Endothelial cell of umbilical vein (primary cell): ENCODE measurements at regions not wholly inside any gene's neighbourhood (a gene's known extent, or its start where the extent isn't known, plus 50 kb on each side); places are given as distances from the start of the nearest gene placed in this dataset.

Experiments
- BruUV-seq: library from RNA; stranded (reverse); fragments of 400-500 nt; replicated peaks from 2 replicates; lab custom pipeline; 2021; lab: Mats Ljungman, UMichigan
- CTCF ChIA-PET: fragments of 300-600, 350-600 bp; sonication (Branson Sonifier 250); formaldehyde crosslinking; loops from one replicate; lab custom pipeline; 2021; ENCODE audit warnings: antibody characterized with exemption, inconsistent platforms; lab: Charles Lee
- POLR2A ChIA-PET: fragments of 300-600, 350-600 bp; sonication (Branson Sonifier 250); formaldehyde crosslinking; loops from one replicate; lab custom pipeline; 2021; ENCODE audit warnings: antibody characterized with exemption, inconsistent platforms; lab: Charles Lee
- DNase-seq: peaks from one replicate; pipeline ENCODE4 v3.0.0-alpha.2; 2011; ENCODE audit warnings: low read depth, low spot score
- FAIRE-seq: peaks from 2 replicates; lab custom pipeline; 2011; peaks lifted over from hg19 to GRCh38; lab: Jason Lieb, UNC
- H2AFZ ChIP-seq: 2 replicates; pipeline ENCODE4 v1.6.0; 2012; ENCODE audit warnings: low read depth, low read length, control low read depth, inconsistent platforms
- H3K27ac ChIP-seq: 2 replicates; pipeline ENCODE4 v1.5.1; 2011; ENCODE audit warnings: low read depth, mild to moderate bottlenecking, control low read depth, low read length, moderate library complexity; ENCODE audit not compliant: insufficient read depth
- H3K27me3 ChIP-seq, 2 experiments: 2 replicates each; pipeline versions ENCODE4 v1.6.0 to v1.6.1; 2011; ENCODE audit warnings: low read length in 2 of 2, mixed read lengths in 1 of 2; ENCODE audit not compliant: control insufficient read depth in 2 of 2, insufficient read depth in 2 of 2
- H3K36me3 ChIP-seq, 2 experiments: 2 replicates in 1 of 2; 3 replicates in 1 of 2; pipeline ENCODE4 v1.5.1; 2011; ENCODE audit warnings: low read length in 2 of 2, mild to moderate bottlenecking in 1 of 2, moderate library complexity in 1 of 2; ENCODE audit not compliant: control insufficient read depth in 2 of 2, insufficient read depth in 2 of 2; ENCODE audit errors: extremely low read depth in 1 of 2
- H3K4me1 ChIP-seq: 3 replicates; pipeline ENCODE4 v1.5.1; 2011; ENCODE audit warnings: mild to moderate bottlenecking, low read length; ENCODE audit not compliant: control insufficient read depth, insufficient read depth; ENCODE audit errors: extremely low read depth
- H3K4me2 ChIP-seq: 2 replicates; pipeline ENCODE4 v1.6.1; 2011; ENCODE audit warnings: low read length, control low read depth, mixed read lengths; ENCODE audit not compliant: insufficient read depth
- H3K4me3 ChIP-seq, 3 experiments: fragments of 200-600 bp in 1 of 3; sonication (generic), shearing (Covaris generic) in 1 of 3; replicated peaks in 1 of 3; 2 replicates each; pipeline ENCODE4 v1.5.1; 2011 to 2016; ENCODE audit warnings: control low read depth in 3 of 3, low read length in 3 of 3, mild to moderate bottlenecking in 2 of 3, inconsistent platforms in 1 of 3, low read depth in 1 of 3, moderate library complexity in 1 of 3; ENCODE audit not compliant: insufficient read depth in 1 of 3
- H3K79me2 ChIP-seq: 2 replicates; pipeline ENCODE4 v1.6.0; 2012; ENCODE audit warnings: low read length, inconsistent platforms; ENCODE audit not compliant: control insufficient read depth, insufficient read depth
- H3K9ac ChIP-seq: replicated peaks from 2 replicates; pipeline ENCODE3; 2011; ENCODE audit warnings: low read length, control low read depth; ENCODE audit not compliant: insufficient read depth; ENCODE audit errors: extremely low read depth
- H3K9me1 ChIP-seq: replicated peaks from 3 replicates; pipeline ENCODE4 v1.6.0; 2011; ENCODE audit warnings: mild to moderate bottlenecking, low read length; ENCODE audit not compliant: control insufficient read depth, insufficient read depth; ENCODE audit errors: extremely low read depth
- H3K9me3 ChIP-seq: replicated peaks from 2 replicates; pipeline ENCODE4 v1.5.1; 2012; ENCODE audit warnings: low read length, inconsistent platforms; ENCODE audit not compliant: control insufficient read depth, insufficient read depth
- H4K20me1 ChIP-seq: replicated peaks from 2 replicates; pipeline ENCODE3; 2011; ENCODE audit warnings: mild to moderate bottlenecking, low read length; ENCODE audit not compliant: control insufficient read depth, insufficient read depth; ENCODE audit errors: extremely low read depth
- CTCF ChIP-seq, 2 donors: IDR thresholded peaks; 1 replicate in 1 of 2; 2 replicates in 1 of 2; pipeline ENCODE4 v1.5.1; 2011; ENCODE audit warnings: low read length in 2 of 2, mild to moderate bottlenecking in 2 of 2, moderate library complexity in 2 of 2, control low read depth in 1 of 2, inconsistent platforms in 1 of 2, low read depth in 1 of 2; ENCODE audit not compliant: insufficient read depth in 1 of 2; ENCODE audit errors: extremely low read depth in 1 of 2
- EZH2 ChIP-seq: IDR thresholded peaks from 2 replicates; pipeline ENCODE4 v1.6.1; 2012; ENCODE audit warnings: borderline replicate concordance, low read depth, mild to moderate bottlenecking, moderate library complexity, low read length, inconsistent platforms; ENCODE audit not compliant: severe bottlenecking
- FOS ChIP-seq: IDR thresholded peaks from 2 replicates; pipeline ENCODE4 v1.6.1; 2011; ENCODE audit warnings: mild to moderate bottlenecking, low read length, moderate library complexity, borderline replicate concordance; ENCODE audit not compliant: insufficient read depth
- GATA2 ChIP-seq: IDR thresholded peaks from 2 replicates; pipeline ENCODE4 v1.7.0; 2011; ENCODE audit warnings: low read depth, mild to moderate bottlenecking, moderate library complexity, mixed read lengths, low read length; ENCODE audit not compliant: insufficient read length, insufficient read depth
- JUN ChIP-seq: IDR thresholded peaks from 2 replicates; pipeline ENCODE4 v1.6.1; 2011; ENCODE audit warnings: borderline replicate concordance, low read depth; ENCODE audit not compliant: insufficient read length, insufficient read depth
- MAX ChIP-seq: IDR thresholded peaks from 2 replicates; pipeline ENCODE4 v1.6.1; 2011; ENCODE audit not compliant: insufficient read depth, insufficient read length
- MYC ChIP-seq: IDR thresholded peaks from one replicate; pipeline ENCODE4 v1.6.1; 2011; ENCODE audit warnings: mild to moderate bottlenecking, low read depth, low read length
- POLR2A ChIP-seq: IDR thresholded peaks from 2 replicates; pipeline ENCODE4 v1.6.1; 2012; ENCODE audit warnings: low read depth, mild to moderate bottlenecking, control low read depth, low read length
- POLR2AphosphoS5 ChIP-seq: IDR thresholded peaks from 2 replicates; pipeline ENCODE4 v1.6.1; 2012; ENCODE audit warnings: low read depth, mild to moderate bottlenecking, control low read depth, low read length, moderate library complexity; ENCODE audit not compliant: insufficient read depth
- dilution Hi-C: fragments of 300-500 bp; cut with MboI; formaldehyde crosslinking; loops from one replicate; pipeline ENCODE4 v1.15.0; 2019; ENCODE audit warnings: low sequenced_read_pairs; ENCODE audit not compliant: extremely low pct_ligation_motif_present
- intact Hi-C: fragments of 100-400 bp; cut with micrococcal nuclease; formaldehyde crosslinking; loops from one replicate; pipeline ENCODE4 v1.10.0; 2022

DNA sequence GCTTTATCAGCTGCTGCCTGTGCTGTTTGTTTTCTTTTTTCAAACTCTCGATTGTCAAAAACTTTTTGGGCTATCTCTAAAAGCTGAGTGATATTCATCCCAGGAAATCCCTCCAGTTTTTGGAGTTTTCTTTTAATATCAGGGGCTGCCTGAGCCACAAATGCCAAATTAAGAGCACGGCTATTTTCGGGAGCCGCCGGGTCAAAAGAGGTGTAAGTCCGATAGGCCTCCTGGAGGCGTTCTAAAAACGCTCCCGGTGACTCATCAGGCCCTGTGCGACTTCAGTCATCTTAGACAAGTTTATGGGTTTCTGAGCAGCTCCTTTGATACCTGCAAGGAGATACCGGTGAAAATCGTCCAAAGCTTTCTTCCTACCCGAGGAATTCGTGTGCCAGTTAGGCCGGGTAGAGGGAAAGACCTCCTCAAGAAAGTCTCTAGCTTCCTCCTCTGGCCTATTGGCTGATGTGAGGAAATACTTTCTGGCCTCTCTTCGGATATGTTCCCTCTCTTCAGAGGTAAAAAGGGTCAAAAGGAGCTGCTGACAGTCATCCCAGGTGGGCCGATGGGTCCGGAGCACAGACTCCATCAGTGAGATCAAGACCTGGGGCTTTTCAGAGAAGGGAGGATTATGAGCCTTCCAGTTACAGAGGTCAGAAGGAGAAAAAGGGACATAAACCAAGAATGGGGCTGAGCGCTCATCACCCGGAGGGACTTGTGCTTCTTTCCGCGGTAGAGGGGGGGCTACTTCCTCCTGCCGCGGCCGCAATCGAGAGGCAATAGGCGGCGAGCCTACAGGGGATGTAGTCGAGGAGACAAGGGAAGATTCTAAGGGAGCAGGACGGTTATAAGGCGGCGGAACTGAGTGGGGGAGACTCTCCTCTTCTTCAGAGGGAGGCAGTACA, 151.1 kb downstream of the TRIM27 start:
- CTCF ChIA-PET = no interaction called here
- Histone ChIP-seq H4K20me1 (no peaks in the 10 kb centered on the region), H3K4me1 (no peaks in the 10 kb centered on the region), H3K36me3 (no peaks in the 10 kb centered on the region), H3K27ac (no peak overlapping the region), H2AFZ (no peak overlapping the region), H3K9me3 (no peaks in the 10 kb centered on the region), H3K9me1 (no peaks in the 10 kb centered on the region), H3K4me3 (no peak overlapping the region), H3K4me2 (no peak overlapping the region), H3K27me3 (peaks cover 78 to 86% of the 10 kb centered on the region in 2 experiments), H3K79me2 (no peaks in the 10 kb centered on the region), H3K9ac (no peak overlapping the region)
- DNase-seq (no peak), FAIRE-seq (no peak)
- intact Hi-C loops (no loop called here), dilution Hi-C loops (no loop called here)
- no TSS peak for BruUV-seq
- peak; percentile 66 for TF ChIP-seq EZH2
- TF ChIP-seq MAX = no peak
- no peak for TF ChIP-seq MYC
- no peak for TF ChIP-seq GATA2
- no peak for TF ChIP-seq FOS
- no peak for TF ChIP-seq POLR2AphosphoS5
- TF ChIP-seq POLR2A = no peak
- TF ChIP-seq CTCF (IDR thresholded peaks at IDR 0.05; ENCODE audit: extremely low read depth in 1 of 2, insufficient read depth in 1 of 2, low read depth in 1 of 2, low read length in 2 of 2) = no peak
- no peak for TF ChIP-seq JUN
- POLR2A ChIA-PET = no interaction called here
